GM23338 (cell line): ENCODE measurements at regions not wholly inside any gene's neighbourhood (a gene's known extent, or its start where the extent isn't known, plus 50 kb on each side); places are given as distances from the start of the nearest gene placed in this dataset.

Experiments used
- ATAC-seq: fragments of 200-7000 bp; cut with Tn5 transposase; 3 replicates; pipeline ENCODE4 v1.9.1; 2020
- DNase-seq: peaks from one replicate; pipeline ENCODE4 v3.0.0-alpha.2; 2015; ENCODE audit warnings: low spot score
- H2AFZ ChIP-seq: fragments of 200-600 bp; sonication (generic); 2 replicates; pipeline ENCODE4 v1.8.0; 2016; ENCODE audit warnings: antibody characterized with exemption, mild to moderate bottlenecking, moderate library complexity
- H3F3A ChIP-seq: fragments of 200-600 bp; sonication (generic); replicated peaks from 2 replicates; pipeline ENCODE4 v1.8.0; 2017; ENCODE audit warnings: antibody characterized with exemption, mixed run types, low read depth
- H3K27ac ChIP-seq: fragments of 200-600 bp; sonication (generic); 2 replicates; pipeline ENCODE4 v1.6.1; 2016; ENCODE audit warnings: low read depth
- H3K27me3 ChIP-seq: fragments of 200-600 bp; sonication (generic); 2 replicates; pipeline ENCODE4 v1.8.0; 2016; ENCODE audit warnings: mild to moderate bottlenecking, mixed run types, moderate library complexity; ENCODE audit not compliant: insufficient read depth
- H3K36me3 ChIP-seq: fragments of 200-600 bp; sonication (generic); 2 replicates; pipeline ENCODE4 v1.8.0; 2016; ENCODE audit warnings: mild to moderate bottlenecking; ENCODE audit not compliant: insufficient read depth
- H3K4me1 ChIP-seq: fragments of 200-600 bp; sonication (generic); 2 replicates; pipeline ENCODE4 v1.8.0; 2016; ENCODE audit warnings: mild to moderate bottlenecking, moderate library complexity; ENCODE audit not compliant: insufficient read depth
- H3K4me2 ChIP-seq: fragments of 200-600 bp; sonication (generic); 2 replicates; pipeline ENCODE4 v1.7.1; 2017; ENCODE audit warnings: mixed run types
- H3K4me3 ChIP-seq: fragments of 200-600 bp; sonication (generic); 2 replicates; pipeline ENCODE4 v1.6.1; 2016; ENCODE audit warnings: mixed run types
- H3K79me2 ChIP-seq: fragments of 200-600 bp; sonication (generic); replicated peaks from 2 replicates; pipeline ENCODE4 v1.8.0; 2017; ENCODE audit warnings: mild to moderate bottlenecking; ENCODE audit not compliant: insufficient read depth
- H3K9me2 ChIP-seq: fragments of 200-600 bp; sonication (generic); 2 replicates; pipeline ENCODE4 v1.8.0; 2017; ENCODE audit not compliant: insufficient read depth
- H4K20me1 ChIP-seq: fragments of 200-600 bp; sonication (generic); replicated peaks from 2 replicates; pipeline ENCODE4 v1.8.0; 2017; ENCODE audit warnings: mild to moderate bottlenecking; ENCODE audit not compliant: insufficient read depth
- H3K27ac Mint-ChIP-seq: 2 replicates; pipeline ENCODE4 v1.8.0; 2020; ENCODE audit warnings: inconsistent platforms, mild to moderate bottlenecking, moderate library complexity, mixed read lengths
- H3K27me3 Mint-ChIP-seq: 3 replicates; pipeline ENCODE4 v1.8.0; 2022; ENCODE audit warnings: low read depth, mild to moderate bottlenecking, moderate library complexity, mixed read lengths, inconsistent platforms; ENCODE audit not compliant: insufficient read depth, poor library complexity
- H3K36me3 Mint-ChIP-seq: 3 replicates; pipeline ENCODE4 v1.8.0; 2021; ENCODE audit warnings: low read depth, mild to moderate bottlenecking, inconsistent platforms, moderate library complexity, mixed read lengths
- H3K4me1 Mint-ChIP-seq: 3 replicates; pipeline ENCODE4 v1.8.0; 2020; ENCODE audit warnings: mild to moderate bottlenecking, inconsistent platforms, mixed read lengths
- H3K4me3 Mint-ChIP-seq: 3 replicates; pipeline ENCODE4 v1.8.0; 2021; ENCODE audit warnings: moderate library complexity, mild to moderate bottlenecking, inconsistent platforms, mixed read lengths
- H3K9me3 Mint-ChIP-seq: 3 replicates; pipeline ENCODE4 v1.8.0; 2020; ENCODE audit warnings: moderate library complexity, mild to moderate bottlenecking, inconsistent platforms, mixed read lengths
- CREB1 ChIP-seq: fragments of 250-450 bp; sonication (Bioruptor Pico); IDR thresholded peaks from 2 replicates; pipeline ENCODE4 v1.5.0; 2020; ENCODE audit warnings: low read depth, mild to moderate bottlenecking, moderate library complexity
- EZH2 ChIP-seq: fragments of 200-600 bp; sonication (generic); IDR thresholded peaks from one replicate; pipeline ENCODE4 v1.8.0; 2017; ENCODE audit warnings: antibody characterized with exemption, mild to moderate bottlenecking, low read depth; ENCODE audit not compliant: unreplicated experiment
- EZH2phosphoT487 ChIP-seq: fragments of 200-600 bp; sonication (generic); IDR thresholded peaks from one replicate; pipeline ENCODE4 v1.8.1; 2018; ENCODE audit warnings: antibody characterized with exemption; ENCODE audit not compliant: unreplicated experiment
- JUNB ChIP-seq: IDR thresholded peaks from one replicate; pipeline ENCODE4 v1.6.1; 2016; ENCODE audit warnings: antibody characterized with exemption; ENCODE audit not compliant: unreplicated experiment
- NANOG ChIP-seq: IDR thresholded peaks from 2 replicates; pipeline ENCODE4 v1.6.1; 2016; ENCODE audit warnings: antibody characterized with exemption, borderline replicate concordance
- POLR2AphosphoS5 ChIP-seq: IDR thresholded peaks from 2 replicates; pipeline ENCODE4 v1.6.1; 2016; ENCODE audit warnings: antibody characterized with exemption, low read depth
- STAT1 ChIP-seq: IDR thresholded peaks from one replicate; pipeline ENCODE4 v1.6.1; 2016; ENCODE audit warnings: antibody characterized with exemption; ENCODE audit not compliant: unreplicated experiment
- ZNF114 ChIP-seq: fragments of 250-450 bp; sonication (Bioruptor Pico); IDR thresholded peaks from 2 replicates; pipeline ENCODE4 v1.5.0; 2020; ENCODE audit warnings: mild to moderate bottlenecking, moderate library complexity
- ZNF331 ChIP-seq: fragments of 250-450 bp; sonication (Bioruptor Pico); IDR thresholded peaks from 2 replicates; pipeline ENCODE4 v1.5.0; 2020; ENCODE audit warnings: low read depth, mild to moderate bottlenecking, moderate library complexity
- TF ChIP-seq, protein P1 (sequence below): IDR thresholded peaks from one replicate; pipeline ENCODE4 v1.6.1; 2018; ENCODE audit warnings: antibody characterized with exemption; ENCODE audit not compliant: unreplicated experiment
- TF ChIP-seq, protein P2 (sequence below), 2 experiments: fragments of 200-600 bp in 1 of 2; sonication (generic) in 1 of 2; conservative IDR thresholded peaks; 2 replicates each; pipeline versions ENCODE4 v1.5.1 to v1.6.1; 2016 to 2017; ENCODE audit warnings: antibody characterized with exemption in 2 of 2, low read depth in 2 of 2, mild to moderate bottlenecking in 2 of 2, moderate library complexity in 1 of 2
- TF ChIP-seq, protein P3 (sequence below): IDR thresholded peaks from 2 replicates; pipeline ENCODE4 v1.6.1; 2016; ENCODE audit warnings: antibody characterized with exemption

DNA sequence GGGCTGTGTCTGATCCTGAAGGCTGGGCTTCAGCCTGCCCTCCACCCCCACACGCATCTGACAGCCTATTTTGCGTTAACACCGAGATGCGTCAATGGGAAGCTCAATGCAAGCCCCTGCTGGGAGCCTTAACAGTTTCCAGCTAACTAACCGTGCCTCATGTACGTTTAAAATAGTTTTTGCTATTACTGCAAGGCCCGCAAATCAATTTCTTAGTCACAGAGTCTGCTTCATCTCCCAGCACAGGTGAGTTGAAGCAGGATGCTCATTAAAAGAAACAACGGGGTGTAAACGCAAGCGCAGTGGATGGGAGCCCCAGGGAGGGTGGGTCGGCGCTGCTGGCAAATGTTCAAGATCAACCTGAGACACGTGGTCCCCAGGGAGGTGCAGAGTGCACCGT lies 142.8 kb upstream of the PHACTR3 start:
- no peaks in the 10 kb centered on the region for H3K27me3 ChIP-seq
- no peak for DNase-seq
- no peak overlapping the region for H3K4me3 Mint-ChIP-seq
- no peak overlapping the region for H3K27ac Mint-ChIP-seq
- H3K36me3 Mint-ChIP-seq, result no peaks in the 10 kb centered on the region
- no peak for ATAC-seq
- no peak overlapping the region for H3K4me3 ChIP-seq
- TF ChIP-seq POLR2AphosphoS5, result no peak
- TF ChIP-seq EZH2phosphoT487, result no peak
- no peak for TF ChIP-seq ZNF331 (CRISPR knock-in tag)
- TF ChIP-seq, protein P1, sequence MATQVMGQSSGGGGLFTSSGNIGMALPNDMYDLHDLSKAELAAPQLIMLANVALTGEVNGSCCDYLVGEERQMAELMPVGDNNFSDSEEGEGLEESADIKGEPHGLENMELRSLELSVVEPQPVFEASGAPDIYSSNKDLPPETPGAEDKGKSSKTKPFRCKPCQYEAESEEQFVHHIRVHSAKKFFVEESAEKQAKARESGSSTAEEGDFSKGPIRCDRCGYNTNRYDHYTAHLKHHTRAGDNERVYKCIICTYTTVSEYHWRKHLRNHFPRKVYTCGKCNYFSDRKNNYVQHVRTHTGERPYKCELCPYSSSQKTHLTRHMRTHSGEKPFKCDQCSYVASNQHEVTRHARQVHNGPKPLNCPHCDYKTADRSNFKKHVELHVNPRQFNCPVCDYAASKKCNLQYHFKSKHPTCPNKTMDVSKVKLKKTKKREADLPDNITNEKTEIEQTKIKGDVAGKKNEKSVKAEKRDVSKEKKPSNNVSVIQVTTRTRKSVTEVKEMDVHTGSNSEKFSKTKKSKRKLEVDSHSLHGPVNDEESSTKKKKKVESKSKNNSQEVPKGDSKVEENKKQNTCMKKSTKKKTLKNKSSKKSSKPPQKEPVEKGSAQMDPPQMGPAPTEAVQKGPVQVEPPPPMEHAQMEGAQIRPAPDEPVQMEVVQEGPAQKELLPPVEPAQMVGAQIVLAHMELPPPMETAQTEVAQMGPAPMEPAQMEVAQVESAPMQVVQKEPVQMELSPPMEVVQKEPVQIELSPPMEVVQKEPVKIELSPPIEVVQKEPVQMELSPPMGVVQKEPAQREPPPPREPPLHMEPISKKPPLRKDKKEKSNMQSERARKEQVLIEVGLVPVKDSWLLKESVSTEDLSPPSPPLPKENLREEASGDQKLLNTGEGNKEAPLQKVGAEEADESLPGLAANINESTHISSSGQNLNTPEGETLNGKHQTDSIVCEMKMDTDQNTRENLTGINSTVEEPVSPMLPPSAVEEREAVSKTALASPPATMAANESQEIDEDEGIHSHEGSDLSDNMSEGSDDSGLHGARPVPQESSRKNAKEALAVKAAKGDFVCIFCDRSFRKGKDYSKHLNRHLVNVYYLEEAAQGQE, result no peak
- TF ChIP-seq STAT1, result no peak
- TF ChIP-seq, protein P2, sequence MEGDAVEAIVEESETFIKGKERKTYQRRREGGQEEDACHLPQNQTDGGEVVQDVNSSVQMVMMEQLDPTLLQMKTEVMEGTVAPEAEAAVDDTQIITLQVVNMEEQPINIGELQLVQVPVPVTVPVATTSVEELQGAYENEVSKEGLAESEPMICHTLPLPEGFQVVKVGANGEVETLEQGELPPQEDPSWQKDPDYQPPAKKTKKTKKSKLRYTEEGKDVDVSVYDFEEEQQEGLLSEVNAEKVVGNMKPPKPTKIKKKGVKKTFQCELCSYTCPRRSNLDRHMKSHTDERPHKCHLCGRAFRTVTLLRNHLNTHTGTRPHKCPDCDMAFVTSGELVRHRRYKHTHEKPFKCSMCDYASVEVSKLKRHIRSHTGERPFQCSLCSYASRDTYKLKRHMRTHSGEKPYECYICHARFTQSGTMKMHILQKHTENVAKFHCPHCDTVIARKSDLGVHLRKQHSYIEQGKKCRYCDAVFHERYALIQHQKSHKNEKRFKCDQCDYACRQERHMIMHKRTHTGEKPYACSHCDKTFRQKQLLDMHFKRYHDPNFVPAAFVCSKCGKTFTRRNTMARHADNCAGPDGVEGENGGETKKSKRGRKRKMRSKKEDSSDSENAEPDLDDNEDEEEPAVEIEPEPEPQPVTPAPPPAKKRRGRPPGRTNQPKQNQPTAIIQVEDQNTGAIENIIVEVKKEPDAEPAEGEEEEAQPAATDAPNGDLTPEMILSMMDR (conservative IDR thresholded peaks at IDR 0.05; ENCODE audit: low read depth in 2 of 2), result no peak
- H3K4me1 ChIP-seq, result no peaks in the 10 kb centered on the region
- no peak overlapping the region for H2AFZ ChIP-seq
- H3K4me2 ChIP-seq, result no peak overlapping the region
- peaks cover 2% of the 10 kb centered on the region; the same call in 1 of the 3 replicates for H3K4me1 Mint-ChIP-seq
- no peak overlapping the region for H3K27ac ChIP-seq
- H3K9me2 ChIP-seq, result no peaks in the 10 kb centered on the region; the same call in 1 of the 2 replicates
- H3F3A ChIP-seq, result no peaks in the 10 kb centered on the region
- H3K36me3 ChIP-seq, result no peaks in the 10 kb centered on the region
- H3K27me3 Mint-ChIP-seq, result peaks cover 13% of the 10 kb centered on the region
- H3K9me3 Mint-ChIP-seq, result no peaks in the 10 kb centered on the region
- H4K20me1 ChIP-seq, result no peaks in the 10 kb centered on the region
- no peaks in the 10 kb centered on the region for H3K79me2 ChIP-seq

DNA sequence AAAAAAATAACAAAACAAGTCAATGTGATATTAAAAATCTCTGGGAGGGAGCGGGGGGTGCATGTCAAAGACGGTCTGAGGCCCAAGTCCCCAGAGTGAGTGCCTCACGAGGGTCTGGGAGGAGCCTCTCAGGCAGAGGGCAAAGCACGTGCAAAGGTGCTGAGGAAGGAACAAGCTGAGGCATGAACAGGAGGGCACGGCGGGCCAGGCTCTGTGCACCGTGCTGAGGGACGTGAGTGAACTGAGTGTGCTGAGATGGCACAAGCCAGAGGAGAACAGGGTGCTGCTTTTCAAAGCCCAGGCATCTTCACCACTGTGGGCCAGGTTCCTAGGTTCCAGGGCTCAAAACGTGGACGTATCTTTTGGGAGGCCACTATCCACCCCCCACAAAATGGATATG lies 142.1 kb upstream of the PHACTR3 start:
- Mint-ChIP-seq H3K4me1 (peaks cover 2% of the 10 kb centered on the region; the same call in 1 of the 3 replicates), H3K27ac (no peak overlapping the region), H3K36me3 (no peaks in the 10 kb centered on the region), H3K27me3 (peaks cover 13% of the 10 kb centered on the region), H3K9me3 (no peaks in the 10 kb centered on the region), H3K4me3 (no peak overlapping the region)
- no peak overlapping the region for H3K4me3 ChIP-seq
- no peaks in the 10 kb centered on the region for H3K36me3 ChIP-seq
- ATAC-seq (no peak), DNase-seq (no peak)
- H3K4me2 ChIP-seq, result no peak overlapping the region
- H3K27ac ChIP-seq, result no peak overlapping the region
- H3F3A ChIP-seq, result no peaks in the 10 kb centered on the region
- H3K79me2 ChIP-seq, result no peaks in the 10 kb centered on the region
- no peak overlapping the region for H2AFZ ChIP-seq
- no peaks in the 10 kb centered on the region for H4K20me1 ChIP-seq
- H3K27me3 ChIP-seq, result no peaks in the 10 kb centered on the region
- no peaks in the 10 kb centered on the region; the same call in 1 of the 2 replicates for H3K9me2 ChIP-seq
- no peaks in the 10 kb centered on the region for H3K4me1 ChIP-seq
- TF ChIP-seq EZH2 (no peak), JUNB (no peak), STAT1 (no peak), CREB1 (CRISPR knock-in tag) (no peak), NANOG (no peak), ZNF114 (CRISPR knock-in tag) (no peak), ZNF331 (CRISPR knock-in tag) (no peak)
- TF ChIP-seq, protein P3, sequence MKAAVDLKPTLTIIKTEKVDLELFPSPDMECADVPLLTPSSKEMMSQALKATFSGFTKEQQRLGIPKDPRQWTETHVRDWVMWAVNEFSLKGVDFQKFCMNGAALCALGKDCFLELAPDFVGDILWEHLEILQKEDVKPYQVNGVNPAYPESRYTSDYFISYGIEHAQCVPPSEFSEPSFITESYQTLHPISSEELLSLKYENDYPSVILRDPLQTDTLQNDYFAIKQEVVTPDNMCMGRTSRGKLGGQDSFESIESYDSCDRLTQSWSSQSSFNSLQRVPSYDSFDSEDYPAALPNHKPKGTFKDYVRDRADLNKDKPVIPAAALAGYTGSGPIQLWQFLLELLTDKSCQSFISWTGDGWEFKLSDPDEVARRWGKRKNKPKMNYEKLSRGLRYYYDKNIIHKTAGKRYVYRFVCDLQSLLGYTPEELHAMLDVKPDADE, result no peak
